ENCODE measurements at regions not wholly inside any gene's neighbourhood (a gene's known extent, or its start where the extent isn't known, plus 50 kb on each side); places are given as distances from the start of the nearest gene placed in this dataset.

DNA sequence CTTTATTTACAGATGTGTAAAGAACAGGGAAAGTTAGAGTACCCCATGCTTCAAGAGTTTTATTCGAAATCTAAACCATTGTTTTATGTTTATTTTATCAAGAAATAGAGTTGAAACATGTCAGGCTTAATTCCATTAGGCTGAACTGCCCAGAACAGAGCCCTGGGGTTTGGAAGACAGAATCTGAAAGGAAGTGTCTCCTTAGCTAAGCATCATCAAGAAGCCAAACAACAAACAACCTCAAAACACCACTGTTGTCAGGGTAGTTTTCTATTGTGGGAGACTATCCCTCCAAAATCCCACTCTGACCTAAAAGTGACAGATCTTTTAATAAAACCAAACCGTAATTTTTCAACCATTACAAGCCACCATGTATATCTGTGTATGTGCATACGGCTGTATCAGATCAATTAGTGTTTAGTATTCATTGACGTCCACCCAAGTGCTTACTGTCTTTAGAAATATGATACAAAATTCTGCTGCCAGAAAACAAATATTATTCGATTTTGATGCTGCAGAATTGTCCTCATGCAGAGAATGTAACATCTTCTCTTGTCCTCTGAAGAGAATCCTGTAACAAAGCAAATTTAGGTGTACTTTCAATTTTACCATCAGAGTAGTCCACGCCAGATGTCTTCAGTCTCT, 271.9 kb upstream of the TMEM161B start:
- no peaks in the 10 kb centered on the region for H3K36me3 ChIP-seq (ENCODE audit: insufficient read depth, low read length)
- H3K9me3 ChIP-seq (ENCODE audit: low read length) = no peaks in the 10 kb centered on the region
- H4K20me1 ChIP-seq (ENCODE audit: insufficient read depth, low read length) = no peaks in the 10 kb centered on the region
- BruUV-seq (replicated peaks) = no TSS peak
- H3K9me2 ChIP-seq (ENCODE audit: insufficient read depth, low read length) = no peaks in the 10 kb centered on the region
- H2AFZ ChIP-seq (ENCODE audit: low read length) = no peak overlapping the region
- H3K4me1 ChIP-seq (ENCODE audit: insufficient read depth, low read length, poor library complexity, severe bottlenecking) = no peaks in the 10 kb centered on the region
- no peak overlapping the region for H3K4me2 ChIP-seq (ENCODE audit: low read length)
- CTCF ChIA-PET (ENCODE audit: unreplicated experiment) = no interaction called here
- TF ChIP-seq EZH2phosphoT487 (IDR thresholded peaks at IDR 0.05; ENCODE audit: borderline replicate concordance, low read depth, low read length) (no peak), CTCF (conservative IDR thresholded peaks at IDR 0.05; ENCODE audit: low read length) (no peak)
- DNase-seq (ENCODE audit: low spot score) = no peak
- H3K27ac ChIP-seq (ENCODE audit: low read depth, low read length, poor library complexity, severe bottlenecking) = no peak overlapping the region
- intact Hi-C loops (cut with micrococcal nuclease; ENCODE audit: unreplicated experiment) = no loop called here
- POLR2A ChIA-PET = no interaction called here
- H3K79me2 ChIP-seq (ENCODE audit: insufficient read depth, low read depth, low read length) = no peaks in the 10 kb centered on the region
- H3K4me3 ChIP-seq (ENCODE audit: low read depth, low read length, poor library complexity, severe bottlenecking) = no peak overlapping the region

- no peaks in the 10 kb centered on the region for H3K9me2 ChIP-seq (ENCODE audit: insufficient read depth, low read length)
- no peaks in the 10 kb centered on the region for H3K36me3 ChIP-seq (ENCODE audit: insufficient read depth, low read length)
- BruUV-seq (replicated peaks) = no TSS peak
- POLR2A ChIA-PET = no interaction called here
- no peak overlapping the region for H3K4me2 ChIP-seq (ENCODE audit: low read length)
- H2AFZ ChIP-seq (ENCODE audit: low read length) = no peak overlapping the region
- CTCF ChIA-PET (ENCODE audit: unreplicated experiment) = no interaction called here
- H3K79me2 ChIP-seq (ENCODE audit: insufficient read depth, low read depth, low read length) = no peaks in the 10 kb centered on the region
- H4K20me1 ChIP-seq (ENCODE audit: insufficient read depth, low read length) = no peaks in the 10 kb centered on the region
- no peak overlapping the region for H3K27ac ChIP-seq (ENCODE audit: low read depth, low read length, poor library complexity, severe bottlenecking)
- no peak overlapping the region for H3K4me3 ChIP-seq (ENCODE audit: low read depth, low read length, poor library complexity, severe bottlenecking)
- intact Hi-C loops (cut with micrococcal nuclease; ENCODE audit: unreplicated experiment) = no loop called here
- H3K9me3 ChIP-seq (ENCODE audit: low read length) = no peaks in the 10 kb centered on the region
- no peaks in the 10 kb centered on the region for H3K4me1 ChIP-seq (ENCODE audit: insufficient read depth, low read length, poor library complexity, severe bottlenecking)
- TF ChIP-seq CTCF (conservative IDR thresholded peaks at IDR 0.05; ENCODE audit: low read length) (no peak), EZH2phosphoT487 (IDR thresholded peaks at IDR 0.05; ENCODE audit: borderline replicate concordance, low read depth, low read length) (no peak)
- DNase-seq (ENCODE audit: low spot score) = no peak
These were observed 271.2 kb upstream of the TMEM161B start for GRCh38 chr5:88539693-88540365.

DNA sequence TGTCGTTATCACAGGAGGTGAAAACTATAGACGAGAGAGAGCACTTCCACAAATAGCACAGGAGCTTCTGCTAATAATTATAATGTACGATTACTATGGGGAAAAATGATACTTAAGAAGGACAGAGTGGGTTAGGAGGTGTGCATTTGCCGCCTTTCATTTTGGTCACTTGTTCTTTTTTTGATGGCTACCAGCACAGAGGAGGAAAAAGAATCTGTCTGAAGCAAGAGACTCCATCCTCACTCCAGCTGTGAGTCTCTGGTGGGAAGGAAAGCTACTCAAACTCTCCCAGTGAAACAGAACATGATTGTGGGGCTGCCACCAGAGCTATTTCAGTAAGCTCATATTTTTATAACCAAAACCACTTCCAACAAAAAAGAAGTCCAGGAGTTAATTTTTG, 270.4 kb upstream of the TMEM161B start:
- intact Hi-C loops (cut with micrococcal nuclease; ENCODE audit: unreplicated experiment) = no loop called here
- POLR2A ChIA-PET = interaction anchor here (0.7 kb wide), 1 partner anchor 194 kb away, joined by 3 read pairs; no protein-coding TSS in a partner anchor
- H3K4me2 ChIP-seq (ENCODE audit: low read length) = no peak overlapping the region

More for the DNA sequence above, 270.4 kb upstream of the TMEM161B start:
- no peaks in the 10 kb centered on the region for H3K79me2 ChIP-seq (ENCODE audit: insufficient read depth, low read depth, low read length)
- H3K4me1 ChIP-seq (ENCODE audit: insufficient read depth, low read length, poor library complexity, severe bottlenecking) = no peaks in the 10 kb centered on the region
- H3K9me2 ChIP-seq (ENCODE audit: insufficient read depth, low read length) = no peaks in the 10 kb centered on the region
- H3K4me3 ChIP-seq (ENCODE audit: low read depth, low read length, poor library complexity, severe bottlenecking) = no peak overlapping the region
- no peaks in the 10 kb centered on the region for H4K20me1 ChIP-seq (ENCODE audit: insufficient read depth, low read length)
- no peak overlapping the region for H2AFZ ChIP-seq (ENCODE audit: low read length)
- TF ChIP-seq EZH2phosphoT487 (IDR thresholded peaks at IDR 0.05; ENCODE audit: borderline replicate concordance, low read depth, low read length) = no peak
- no peak overlapping the region for H3K27ac ChIP-seq (ENCODE audit: low read depth, low read length, poor library complexity, severe bottlenecking)
- CTCF ChIA-PET (ENCODE audit: unreplicated experiment) = no interaction called here
- DNase-seq (ENCODE audit: low spot score) = no peak
- BruUV-seq (replicated peaks) = no TSS peak
- H3K9me3 ChIP-seq (ENCODE audit: low read length) = no peaks in the 10 kb centered on the region
- H3K36me3 ChIP-seq (ENCODE audit: insufficient read depth, low read length) = no peaks in the 10 kb centered on the region
